K562 (cell line): ENCODE measurements at regions not wholly inside any gene's neighbourhood (a gene's known extent, or its start where the extent isn't known, plus 50 kb on each side); places are given as distances from the start of the nearest gene placed in this dataset.

Experiments used
- ATAC-seq: fragments of 200-7000 bp; cut with Tn5 transposase; 3 replicates; pipeline ENCODE4 v1.9.1; 2020; ENCODE audit warnings: moderate library complexity
- BruUV-seq: library from RNA; stranded (reverse); fragments of 400-500 nt; replicated peaks from 2 replicates; lab custom pipeline; 2021; lab: Mats Ljungman, UMichigan
- CTCF ChIA-PET: fragments of 300-600 bp; formaldehyde crosslinking; extraction: SDS; loops from one replicate; lab custom pipeline; 2021; ENCODE audit warnings: low intra/inter-chr PET ratio; lab: Yijun Ruan, JAX
- POLR2A ChIA-PET: fragments of 300-600, 350-650 bp; sonication (Branson Sonifier 250); formaldehyde crosslinking; extraction: SDS; loops from one replicate; lab custom pipeline; 2021; ENCODE audit warnings: antibody characterized with exemption, inconsistent platforms; lab: Yijun Ruan, JAX
- DNase-seq, 4 experiments: peaks; one replicate each; pipeline versions ENCODE4 v3.0.0 to v3.0.0-alpha.2; 2011 to 2018; ENCODE audit warnings: low spot score in 3 of 4, mixed read lengths in 3 of 4; ENCODE audit errors: extremely low read depth in 1 of 4
- FAIRE-seq: peaks from 2 replicates; lab custom pipeline; 2011; peaks lifted over from hg19 to GRCh38; lab: Jason Lieb, UNC
- H2AFZ ChIP-seq: 2 replicates; pipeline ENCODE4 v1.6.0; 2011; ENCODE audit warnings: low read depth, low read length, control low read depth, inconsistent platforms
- H3K27ac ChIP-seq: fragments of 200-600 bp; 3 replicates; pipeline ENCODE4 v1.8.0; 2011; ENCODE audit warnings: low read depth, mild to moderate bottlenecking, control low read depth, inconsistent platforms, low read length, moderate library complexity, mixed read lengths; ENCODE audit errors: extremely low read depth
- H3K27me3 ChIP-seq, 2 experiments: fragments of 300-600 bp in 1 of 2; 2 replicates in 1 of 2; 3 replicates in 1 of 2; pipeline versions ENCODE4 v1.6.0 to v1.8.0; 2011; ENCODE audit warnings: inconsistent platforms in 2 of 2, low read length in 2 of 2, mild to moderate bottlenecking in 1 of 2, mixed read lengths in 1 of 2, moderate library complexity in 1 of 2; ENCODE audit not compliant: control insufficient read depth in 2 of 2, insufficient read depth in 2 of 2
- H3K36me3 ChIP-seq: fragments of 300-600 bp; 3 replicates; pipeline ENCODE4 v1.8.0; 2011; ENCODE audit warnings: mild to moderate bottlenecking, low read length, inconsistent platforms; ENCODE audit not compliant: control insufficient read depth, insufficient read depth
- H3K4me1 ChIP-seq, 2 experiments: fragments of 200-600 bp in 1 of 2; replicated peaks in 1 of 2; 2 replicates in 1 of 2; 3 replicates in 1 of 2; pipeline versions ENCODE4 v1.5.1 to v1.8.0; 2011; ENCODE audit warnings: inconsistent platforms in 2 of 2, low read length in 2 of 2, mild to moderate bottlenecking in 1 of 2, mixed read lengths in 1 of 2, moderate library complexity in 1 of 2; ENCODE audit not compliant: control insufficient read depth in 2 of 2, insufficient read depth in 2 of 2
- H3K4me2 ChIP-seq: 2 replicates; pipeline ENCODE4 v1.6.1; 2011; ENCODE audit warnings: low read length, control low read depth, inconsistent platforms, mixed read lengths; ENCODE audit not compliant: insufficient read depth
- H3K4me3 ChIP-seq: fragments of 200-600 bp; sonication (generic), shearing (Covaris generic); 2 replicates; pipeline ENCODE4 v1.5.1; 2016; ENCODE audit warnings: control low read depth, inconsistent platforms
- H3K79me2 ChIP-seq: fragments of 200-600 bp; 3 replicates; pipeline ENCODE4 v1.8.0; 2011; ENCODE audit warnings: low read length, inconsistent platforms; ENCODE audit not compliant: control insufficient read depth, insufficient read depth
- H3K9ac ChIP-seq, 2 experiments: 2 replicates each; pipeline versions ENCODE4 v1.6.0 to v1.6.1; 2011; ENCODE audit warnings: low read depth in 2 of 2, low read length in 2 of 2, control low read depth in 1 of 2, inconsistent platforms in 1 of 2, mild to moderate bottlenecking in 1 of 2, mixed read lengths in 1 of 2; ENCODE audit not compliant: insufficient read depth in 1 of 2
- H3K9me1 ChIP-seq: one replicate; pipeline ENCODE4 v1.6.0; 2011; ENCODE audit warnings: inconsistent platforms, mild to moderate bottlenecking, low read length, moderate library complexity; ENCODE audit not compliant: control insufficient read depth, insufficient read depth
- H3K9me3 ChIP-seq: replicated peaks from 2 replicates; pipeline ENCODE4 v1.5.1; 2011; ENCODE audit warnings: low read depth, low read length, inconsistent platforms; ENCODE audit not compliant: control insufficient read depth, insufficient read depth
- H4K20me1 ChIP-seq: replicated peaks from 2 replicates; pipeline ENCODE4 v1.6.1; 2011; ENCODE audit warnings: low read length, inconsistent platforms, mixed read lengths; ENCODE audit not compliant: control insufficient read depth, insufficient read depth
- BMI1 ChIP-seq: fragments of 150-350 bp; IDR thresholded peaks from 2 replicates; pipeline ENCODE4 v1.6.1; 2014; ENCODE audit warnings: low read length
- CLOCK ChIP-seq: fragments of 250-450 bp; sonication (Bioruptor Pico); IDR thresholded peaks from 2 replicates; pipeline ENCODE4 v1.4.0; 2020; ENCODE audit warnings: mild to moderate bottlenecking, moderate library complexity, borderline replicate concordance
- GTF2F1 ChIP-seq: IDR thresholded peaks from 2 replicates; pipeline ENCODE4 v1.6.1; 2011; ENCODE audit warnings: low read depth, low read length, improper control_type of control experiment
- HEY1 ChIP-seq: fragments of 250-450 bp; sonication (Bioruptor Pico); IDR thresholded peaks from 2 replicates; pipeline ENCODE4 v1.5.0; 2020; ENCODE audit warnings: mild to moderate bottlenecking, moderate library complexity, borderline replicate concordance
- MAFG ChIP-seq: fragments of 450-650 bp; conservative IDR thresholded peaks from 2 replicates; pipeline ENCODE4 v1.6.1; 2016; ENCODE audit warnings: missing genetic modification characterization, missing compliant biosample characterization
- MAZ ChIP-seq, 2 experiments: fragments of 450-650 bp in 1 of 2; sonication (generic) in 1 of 2; formaldehyde crosslinking; IDR thresholded peaks in 1 of 2; conservative IDR thresholded peaks in 1 of 2; 2 replicates each; pipeline versions ENCODE4 v1.4.0 to v1.5.0; 2020; ENCODE audit warnings: mild to moderate bottlenecking in 1 of 2, missing genetic modification reagents in 1 of 2
- MTA3 ChIP-seq: fragments of 450-650 bp; formaldehyde crosslinking; IDR thresholded peaks from 2 replicates; pipeline ENCODE4 v1.6.1; 2017; ENCODE audit warnings: mild to moderate bottlenecking, borderline replicate concordance
- ZFP1 ChIP-seq: fragments of 450-650 bp; formaldehyde crosslinking; IDR thresholded peaks from 2 replicates; pipeline ENCODE4 v1.4.0; 2020; ENCODE audit warnings: mild to moderate bottlenecking, mixed read lengths
- WGBS: fragments of 100-300 bp; shearing (Covaris generic); methylation state at CpG from one replicate; pipeline ENCODE4 v1.1.6; 2016; ENCODE audit warnings: low coverage, mixed read lengths; ENCODE audit not compliant: insufficient coverage; ENCODE audit errors: missing lambda C conversion rate; 5-methylcytosine and 5-hydroxymethylcytosine counted together
- in situ Hi-C: fragments of 300-500 bp; cut with MboI; formaldehyde crosslinking; loops from 4 replicates; pipeline ENCODE4 v1.15.0; 2018; ENCODE audit warnings: inconsistent platforms, mixed read lengths
- intact Hi-C: fragments of 100-400 bp; cut with micrococcal nuclease; formaldehyde crosslinking; loops from 2 replicates; pipeline ENCODE4 v1.14.2; 2022

GRCh38 chr17:13310858-13311257 is 290.9 kb downstream of the HS3ST3A1 start:
- H3K4me2 ChIP-seq, result no peak overlapping the region
- DNase-seq (no peak), FAIRE-seq (no peak), ATAC-seq (no peak)
- H3K27ac ChIP-seq, result no peak overlapping the region
- no peaks in the 10 kb centered on the region for H3K4me1 ChIP-seq
- peaks cover 0 to 4% of the 10 kb centered on the region in 2 experiments; a peak in 1 of 5 replicates for H3K27me3 ChIP-seq
- in situ Hi-C loops (no loop called here), intact Hi-C loops (no loop called here)
- 14% methylated on average over 2 of the region's 2 CpGs for WGBS
- BruUV-seq, result no TSS peak
- ChIA-PET CTCF (no interaction called here), POLR2A (interaction anchor here (0.6 kb wide), 2 partner anchors 606 to 1235 kb away, joined by 3 to 6 read pairs; no protein-coding TSS in a partner anchor)
- H3K4me3 ChIP-seq, result no peak overlapping the region
- no peak overlapping the region for H3K9ac ChIP-seq
- no peaks in the 10 kb centered on the region for H3K36me3 ChIP-seq
- H3K9me3 ChIP-seq, result no peaks in the 10 kb centered on the region
- no peak overlapping the region for H2AFZ ChIP-seq
- TF ChIP-seq HEY1, result no peak
- TF ChIP-seq MTA3, result no peak
- 0 out of 2 replicates have a peak, but pooled peaks have one; percentile 50 for TF ChIP-seq ZFP1 (CRISPR knock-in tag)
- no peak for TF ChIP-seq BMI1
- TF ChIP-seq MAZ (CRISPR knock-in tag; conservative IDR thresholded peaks at IDR 0.05 in 1 of 2, IDR thresholded peaks at IDR 0.05 in 1 of 2), result no peak
- TF ChIP-seq MAFG (tag), result no peak
- TF ChIP-seq GTF2F1, result no peak
- no peak for TF ChIP-seq CLOCK
- H3K79me2 ChIP-seq, result no peaks in the 10 kb centered on the region
- H4K20me1 ChIP-seq, result no peaks in the 10 kb centered on the region
- H3K9me1 ChIP-seq, result no peaks in the 10 kb centered on the region
